ENCODE measurements at regions not wholly inside any gene's neighbourhood (a gene's known extent, or its start where the extent isn't known, plus 50 kb on each side); places are given as distances from the start of the nearest gene placed in this dataset.

DNA sequence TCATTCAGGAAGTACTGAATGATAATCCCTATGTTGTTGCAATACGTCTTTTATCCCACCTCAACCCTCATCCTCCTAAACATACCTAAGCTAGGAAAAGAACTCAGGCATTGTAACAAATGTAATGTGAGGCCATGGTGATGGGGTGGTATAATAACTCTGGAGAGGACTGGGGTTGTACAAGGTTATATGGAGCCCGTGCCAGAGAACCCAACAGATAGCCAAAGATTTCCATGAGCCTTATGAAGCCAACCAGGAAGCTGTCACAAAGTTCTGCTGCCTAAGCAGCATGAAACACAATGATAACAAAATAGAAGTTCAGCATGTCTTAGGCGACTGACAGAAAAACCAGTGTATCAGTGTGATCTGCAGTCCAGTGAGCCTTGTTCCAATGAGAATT is 394.1 kb upstream of the NBEA start:
- no peaks in the 10 kb centered on the region for H3K27me3 ChIP-seq (ENCODE audit: control insufficient read depth in 2 of 2, insufficient read depth in 2 of 2, low read length in 2 of 2)
- H3K9me1 ChIP-seq (replicated peaks; ENCODE audit: control insufficient read depth, extremely low read depth, insufficient read depth, low read length), result no peaks in the 10 kb centered on the region
- FAIRE-seq, result no peak
- dilution Hi-C loops (cut with MboI; ENCODE audit: extremely low pct_ligation_motif_present, low sequenced_read_pairs) (no loop called here), intact Hi-C loops (cut with micrococcal nuclease) (no loop called here)
- H3K4me2 ChIP-seq (ENCODE audit: insufficient read depth, low read length), result no peak overlapping the region
- H3K36me3 ChIP-seq (ENCODE audit: control insufficient read depth in 2 of 2, extremely low read depth in 1 of 2, insufficient read depth in 2 of 2, low read length in 2 of 2), result no peaks in the 10 kb centered on the region
- no peaks in the 10 kb centered on the region for H3K79me2 ChIP-seq (ENCODE audit: control insufficient read depth, insufficient read depth, low read length)
- H4K20me1 ChIP-seq (replicated peaks; ENCODE audit: control insufficient read depth, extremely low read depth, insufficient read depth, low read length), result no peaks in the 10 kb centered on the region
- H3K27ac ChIP-seq (ENCODE audit: insufficient read depth, low read depth, low read length), result no peak overlapping the region
- TF ChIP-seq GATA2 (IDR thresholded peaks at IDR 0.05; ENCODE audit: insufficient read depth, insufficient read length, low read depth, low read length) (no peak), FOS (IDR thresholded peaks at IDR 0.05; ENCODE audit: borderline replicate concordance, insufficient read depth, low read length) (no peak)
- TF ChIP-seq, protein P1, sequence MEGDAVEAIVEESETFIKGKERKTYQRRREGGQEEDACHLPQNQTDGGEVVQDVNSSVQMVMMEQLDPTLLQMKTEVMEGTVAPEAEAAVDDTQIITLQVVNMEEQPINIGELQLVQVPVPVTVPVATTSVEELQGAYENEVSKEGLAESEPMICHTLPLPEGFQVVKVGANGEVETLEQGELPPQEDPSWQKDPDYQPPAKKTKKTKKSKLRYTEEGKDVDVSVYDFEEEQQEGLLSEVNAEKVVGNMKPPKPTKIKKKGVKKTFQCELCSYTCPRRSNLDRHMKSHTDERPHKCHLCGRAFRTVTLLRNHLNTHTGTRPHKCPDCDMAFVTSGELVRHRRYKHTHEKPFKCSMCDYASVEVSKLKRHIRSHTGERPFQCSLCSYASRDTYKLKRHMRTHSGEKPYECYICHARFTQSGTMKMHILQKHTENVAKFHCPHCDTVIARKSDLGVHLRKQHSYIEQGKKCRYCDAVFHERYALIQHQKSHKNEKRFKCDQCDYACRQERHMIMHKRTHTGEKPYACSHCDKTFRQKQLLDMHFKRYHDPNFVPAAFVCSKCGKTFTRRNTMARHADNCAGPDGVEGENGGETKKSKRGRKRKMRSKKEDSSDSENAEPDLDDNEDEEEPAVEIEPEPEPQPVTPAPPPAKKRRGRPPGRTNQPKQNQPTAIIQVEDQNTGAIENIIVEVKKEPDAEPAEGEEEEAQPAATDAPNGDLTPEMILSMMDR (IDR thresholded peaks at IDR 0.05; ENCODE audit: extremely low read depth in 1 of 2, insufficient read depth in 1 of 2, low read depth in 1 of 2, low read length in 2 of 2), result no peak
- no TSS peak for BruUV-seq (replicated peaks)
- DNase-seq (ENCODE audit: low read depth, low spot score), result no peak
- CTCF ChIA-PET, result no interaction called here
- H3K9ac ChIP-seq (replicated peaks; ENCODE audit: extremely low read depth, insufficient read depth, low read length), result no peak overlapping the region
- POLR2A ChIA-PET, result no interaction called here
- H3K9me3 ChIP-seq (replicated peaks; ENCODE audit: control insufficient read depth, insufficient read depth, low read length), result no peaks in the 10 kb centered on the region
- no peaks in the 10 kb centered on the region for H3K4me1 ChIP-seq (ENCODE audit: control insufficient read depth, extremely low read depth, insufficient read depth, low read length)
- H2AFZ ChIP-seq (ENCODE audit: low read depth, low read length), result no peak overlapping the region
- H3K4me3 ChIP-seq (replicated peaks in 1 of 3; ENCODE audit: insufficient read depth in 1 of 3, low read depth in 1 of 3, low read length in 3 of 3), result no peak overlapping the region

DNA sequence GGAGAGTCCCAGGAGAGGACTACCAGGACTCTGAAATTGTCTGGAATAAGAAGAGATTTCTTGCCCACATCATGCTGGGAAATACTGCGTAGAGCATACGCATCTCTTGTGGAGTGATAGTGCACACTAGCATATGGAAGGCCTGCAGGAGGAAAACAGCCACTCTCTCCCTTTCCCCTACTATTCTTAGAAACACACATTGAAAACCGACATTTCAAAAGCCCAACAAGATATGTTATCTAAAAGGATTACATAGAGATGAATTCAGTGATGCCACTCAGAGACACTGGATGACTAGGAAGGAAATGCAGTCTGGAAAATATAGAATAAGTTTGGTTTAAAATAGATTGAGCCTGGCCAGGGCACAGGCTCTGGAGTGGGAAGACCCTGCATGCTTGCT is 388.7 kb upstream of the NBEA start:
- Histone ChIP-seq H3K4me1 (ENCODE audit: control insufficient read depth, extremely low read depth, insufficient read depth, low read length) (no peaks in the 10 kb centered on the region), H3K9me3 (replicated peaks; ENCODE audit: control insufficient read depth, insufficient read depth, low read length) (no peaks in the 10 kb centered on the region), H3K79me2 (ENCODE audit: control insufficient read depth, insufficient read depth, low read length) (no peaks in the 10 kb centered on the region), H2AFZ (ENCODE audit: low read depth, low read length) (no peak overlapping the region), H3K4me2 (ENCODE audit: insufficient read depth, low read length) (no peak overlapping the region), H3K4me3 (replicated peaks in 1 of 3; ENCODE audit: insufficient read depth in 1 of 3, low read depth in 1 of 3, low read length in 3 of 3) (no peak overlapping the region), H3K27me3 (ENCODE audit: control insufficient read depth in 2 of 2, insufficient read depth in 2 of 2, low read length in 2 of 2) (no peaks in the 10 kb centered on the region), H3K27ac (ENCODE audit: insufficient read depth, low read depth, low read length) (no peak overlapping the region), H3K9ac (replicated peaks; ENCODE audit: extremely low read depth, insufficient read depth, low read length) (no peak overlapping the region), H4K20me1 (replicated peaks; ENCODE audit: control insufficient read depth, extremely low read depth, insufficient read depth, low read length) (no peaks in the 10 kb centered on the region), H3K9me1 (replicated peaks; ENCODE audit: control insufficient read depth, extremely low read depth, insufficient read depth, low read length) (no peaks in the 10 kb centered on the region), H3K36me3 (ENCODE audit: control insufficient read depth in 2 of 2, extremely low read depth in 1 of 2, insufficient read depth in 2 of 2, low read length in 2 of 2) (no peaks in the 10 kb centered on the region)
- TF ChIP-seq EZH2 (IDR thresholded peaks at IDR 0.05; ENCODE audit: borderline replicate concordance, low read depth, low read length, severe bottlenecking), result no peak
- no peak for TF ChIP-seq MYC (IDR thresholded peaks at IDR 0.05; ENCODE audit: low read depth, low read length)
- TF ChIP-seq FOS (IDR thresholded peaks at IDR 0.05; ENCODE audit: borderline replicate concordance, insufficient read depth, low read length), result no peak
- TF ChIP-seq, protein P2, sequence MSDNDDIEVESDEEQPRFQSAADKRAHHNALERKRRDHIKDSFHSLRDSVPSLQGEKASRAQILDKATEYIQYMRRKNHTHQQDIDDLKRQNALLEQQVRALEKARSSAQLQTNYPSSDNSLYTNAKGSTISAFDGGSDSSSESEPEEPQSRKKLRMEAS (IDR thresholded peaks at IDR 0.05; ENCODE audit: insufficient read depth, insufficient read length), result no peak
- TF ChIP-seq POLR2AphosphoS5 (IDR thresholded peaks at IDR 0.05; ENCODE audit: insufficient read depth, low read depth, low read length), result no peak
- no peak for TF ChIP-seq JUN (IDR thresholded peaks at IDR 0.05; ENCODE audit: borderline replicate concordance, insufficient read depth, insufficient read length, low read depth)
- no peak for TF ChIP-seq POLR2A (IDR thresholded peaks at IDR 0.05; ENCODE audit: low read depth, low read length)
- TF ChIP-seq GATA2 (IDR thresholded peaks at IDR 0.05; ENCODE audit: insufficient read depth, insufficient read length, low read depth, low read length), result no peak
- TF ChIP-seq, protein P1 (IDR thresholded peaks at IDR 0.05; ENCODE audit: extremely low read depth in 1 of 2, insufficient read depth in 1 of 2, low read depth in 1 of 2, low read length in 2 of 2), result no peak
- DNase-seq (ENCODE audit: low read depth, low spot score), result no peak
- dilution Hi-C loops (cut with MboI; ENCODE audit: extremely low pct_ligation_motif_present, low sequenced_read_pairs), result no loop called here
- CTCF ChIA-PET, result no interaction called here
- no TSS peak for BruUV-seq (replicated peaks)
- FAIRE-seq, result no peak
- intact Hi-C loops (cut with micrococcal nuclease), result no loop called here
- POLR2A ChIA-PET, result no interaction called here
